ENCODE measurements at regions not wholly inside any gene's neighbourhood (a gene's known extent, or its start where the extent isn't known, plus 50 kb on each side); places are given as distances from the start of the nearest gene placed in this dataset.

GRCh38 chr5:68689010-68689409, 404.8 kb upstream of the SLC30A5 start:
- TF ChIP-seq EZH2 (IDR thresholded peaks at IDR 0.05) (no peak), CTCF (IDR thresholded peaks at IDR 0.05) (no peak)

Measured in neural progenitor cell (in vitro differentiated cells).